Lower leg skin (tissue), 3 donors: ENCODE measurements at regions not wholly inside any gene's neighbourhood (a gene's known extent, or its start where the extent isn't known, plus 50 kb on each side); places are given as distances from the start of the nearest gene placed in this dataset.
"Not testable (repeated sequence)": the region's sequence is repeated elsewhere in the genome, so short reads cannot be mapped to it uniquely, and the experiment has no call there.

Experiments
- POLR2A ChIP-seq, 2 donors: fragments of 450-650 bp; IDR thresholded peaks; one replicate each; pipeline ENCODE4 v1.6.1; 2016 to 2017; ENCODE audit warnings: antibody characterized with exemption in 2 of 2, mild to moderate bottlenecking in 1 of 2, moderate library complexity in 1 of 2
- TF ChIP-seq, protein P1 (sequence below), 3 donors: fragments of 450-650 bp; IDR thresholded peaks; one replicate each; pipeline ENCODE4 v1.5.1; 2016; ENCODE audit warnings: antibody characterized with exemption in 3 of 3, mild to moderate bottlenecking in 3 of 3, moderate library complexity in 2 of 3

DNA sequence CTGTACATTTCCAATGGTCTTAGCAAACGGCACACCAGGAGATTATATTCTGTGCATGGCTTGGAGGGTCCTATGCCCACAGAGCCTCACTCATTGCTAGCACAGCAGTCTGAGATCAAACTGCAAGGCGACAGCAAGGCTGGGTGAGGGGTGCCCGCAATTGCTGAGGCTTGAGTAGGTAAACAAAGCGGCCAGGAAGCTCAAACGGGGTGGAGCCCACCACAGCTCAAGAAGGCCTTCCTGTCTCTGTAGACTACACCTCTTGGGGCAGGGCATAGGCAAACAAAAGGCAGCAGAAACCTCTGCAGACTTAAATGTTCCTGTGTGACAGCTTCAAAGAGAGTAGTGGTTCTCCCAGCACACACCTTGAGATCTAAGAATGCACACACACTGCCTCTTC lies 91.3 kb downstream of the OR4A5 start:
- TF ChIP-seq, protein P1, sequence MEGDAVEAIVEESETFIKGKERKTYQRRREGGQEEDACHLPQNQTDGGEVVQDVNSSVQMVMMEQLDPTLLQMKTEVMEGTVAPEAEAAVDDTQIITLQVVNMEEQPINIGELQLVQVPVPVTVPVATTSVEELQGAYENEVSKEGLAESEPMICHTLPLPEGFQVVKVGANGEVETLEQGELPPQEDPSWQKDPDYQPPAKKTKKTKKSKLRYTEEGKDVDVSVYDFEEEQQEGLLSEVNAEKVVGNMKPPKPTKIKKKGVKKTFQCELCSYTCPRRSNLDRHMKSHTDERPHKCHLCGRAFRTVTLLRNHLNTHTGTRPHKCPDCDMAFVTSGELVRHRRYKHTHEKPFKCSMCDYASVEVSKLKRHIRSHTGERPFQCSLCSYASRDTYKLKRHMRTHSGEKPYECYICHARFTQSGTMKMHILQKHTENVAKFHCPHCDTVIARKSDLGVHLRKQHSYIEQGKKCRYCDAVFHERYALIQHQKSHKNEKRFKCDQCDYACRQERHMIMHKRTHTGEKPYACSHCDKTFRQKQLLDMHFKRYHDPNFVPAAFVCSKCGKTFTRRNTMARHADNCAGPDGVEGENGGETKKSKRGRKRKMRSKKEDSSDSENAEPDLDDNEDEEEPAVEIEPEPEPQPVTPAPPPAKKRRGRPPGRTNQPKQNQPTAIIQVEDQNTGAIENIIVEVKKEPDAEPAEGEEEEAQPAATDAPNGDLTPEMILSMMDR (IDR thresholded peaks at IDR 0.05): not testable (repeated sequence)
- not testable (repeated sequence) for TF ChIP-seq POLR2A (IDR thresholded peaks at IDR 0.05)
